SW 1271 (cell line): ENCODE measurements at regions not wholly inside any gene's neighbourhood (a gene's known extent, or its start where the extent isn't known, plus 50 kb on each side); places are given as distances from the start of the nearest gene placed in this dataset.
"Not testable (repeated sequence)": the region's sequence is repeated elsewhere in the genome, so short reads cannot be mapped to it uniquely, and the experiment has no call there.

Source experiments
- DNase-seq, 2 experiments: peaks; one replicate each; lab custom pipeline; 2025; lab: John Stamatoyannopoulos, UW

DNA sequence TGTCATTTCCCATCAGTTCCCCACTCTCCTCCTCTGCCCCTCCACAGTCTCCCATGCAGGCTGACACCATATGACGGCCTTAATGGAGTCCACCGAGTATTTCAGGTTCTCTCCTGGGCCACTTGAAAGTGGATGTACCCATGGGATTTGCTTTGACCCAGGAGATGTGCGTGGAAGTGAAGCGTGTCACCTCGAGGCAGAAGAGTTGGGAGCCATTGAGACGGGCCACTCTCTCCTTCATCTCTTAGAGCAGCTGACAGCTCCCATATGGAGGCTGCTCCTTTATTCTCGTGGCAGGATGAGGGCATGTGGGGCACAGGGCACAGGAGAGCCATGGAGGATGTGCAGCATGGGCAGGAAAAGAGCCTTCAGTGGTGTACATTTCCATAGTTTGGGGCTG is 144.7 kb upstream of the CRYM start:
- DNase-seq: not testable (repeated sequence)

DNA sequence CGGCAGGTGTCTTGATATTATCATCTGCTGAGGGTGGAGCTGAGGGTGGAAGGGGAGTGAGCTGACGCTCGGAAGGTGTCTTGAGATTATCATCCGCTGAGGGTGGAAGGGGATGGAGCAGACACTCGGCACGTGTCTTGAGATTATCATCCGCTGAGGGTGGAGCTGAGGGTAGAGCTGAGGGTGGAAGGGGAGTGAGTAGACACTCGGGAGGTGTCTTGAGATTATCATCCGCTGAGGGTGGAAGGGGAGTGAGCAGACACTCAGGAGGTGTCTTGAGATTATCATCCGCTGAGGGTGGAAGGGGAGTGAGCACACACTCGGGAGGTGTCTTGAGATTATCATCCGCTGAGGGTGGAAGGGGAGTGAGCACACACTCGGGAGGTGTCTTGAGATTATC is 126.6 kb upstream of the CRYM start:
- DNase-seq: not testable (repeated sequence)

DNA sequence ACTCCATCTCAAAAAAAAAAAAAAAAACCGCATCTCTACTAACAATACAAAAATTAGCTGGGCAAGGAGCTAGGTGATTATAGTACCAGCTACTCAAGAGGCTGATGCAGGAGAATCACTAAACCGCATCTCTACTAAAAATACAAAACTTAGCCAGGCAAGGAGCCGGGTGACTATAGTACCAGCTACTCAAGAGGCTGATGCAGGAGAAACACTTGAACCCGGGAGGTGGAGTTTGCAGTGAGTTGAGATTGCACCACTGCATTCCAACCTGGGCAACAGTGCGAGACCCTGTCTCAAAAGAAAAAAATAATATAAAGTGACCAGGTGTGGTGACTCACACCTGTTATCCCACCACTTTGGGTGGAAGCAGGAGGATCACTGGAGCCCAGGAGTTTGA is 119.8 kb upstream of the CRYM start:
- DNase-seq: not testable (repeated sequence)

DNA sequence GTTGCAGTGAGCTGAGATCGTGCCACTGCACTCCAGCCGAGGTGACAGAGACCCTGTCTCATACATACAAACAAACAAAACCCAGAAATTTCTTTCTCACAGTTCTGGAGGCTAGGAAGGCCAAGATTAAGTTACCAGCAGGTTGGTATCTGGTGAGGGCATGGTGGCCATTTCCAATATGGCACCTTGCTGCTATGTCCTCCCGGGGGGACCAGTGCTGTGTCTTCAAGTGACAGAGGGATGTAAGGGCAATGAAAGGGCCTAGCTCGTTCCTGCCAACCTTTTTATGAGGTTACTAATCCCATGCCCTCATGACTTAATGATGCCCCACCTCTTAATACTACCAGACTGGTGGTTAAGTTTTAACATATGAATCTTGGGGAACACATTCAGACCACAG is 118.5 kb upstream of the CRYM start:
- not testable (repeated sequence) for DNase-seq

DNA sequence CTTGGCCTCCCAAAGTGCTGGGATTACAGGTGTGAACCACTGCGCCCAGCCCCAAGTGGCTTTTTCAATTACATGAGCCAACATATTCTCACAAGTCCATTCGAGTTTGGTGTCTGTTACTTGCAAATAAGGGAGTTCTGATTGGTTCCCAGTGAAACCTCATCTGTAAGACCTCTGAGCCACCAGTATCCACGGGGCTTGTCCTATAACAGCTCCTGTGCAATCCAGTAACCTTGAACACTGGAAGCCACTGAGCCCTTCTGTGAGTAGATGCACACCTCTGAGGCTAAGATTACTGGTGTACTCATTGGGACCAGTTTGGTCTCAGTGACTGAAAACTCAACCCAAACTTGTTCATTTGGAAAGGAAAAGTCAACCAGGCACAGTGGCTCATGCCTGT is 112.5 kb upstream of the CRYM start:
- not testable (repeated sequence) for DNase-seq

DNA sequence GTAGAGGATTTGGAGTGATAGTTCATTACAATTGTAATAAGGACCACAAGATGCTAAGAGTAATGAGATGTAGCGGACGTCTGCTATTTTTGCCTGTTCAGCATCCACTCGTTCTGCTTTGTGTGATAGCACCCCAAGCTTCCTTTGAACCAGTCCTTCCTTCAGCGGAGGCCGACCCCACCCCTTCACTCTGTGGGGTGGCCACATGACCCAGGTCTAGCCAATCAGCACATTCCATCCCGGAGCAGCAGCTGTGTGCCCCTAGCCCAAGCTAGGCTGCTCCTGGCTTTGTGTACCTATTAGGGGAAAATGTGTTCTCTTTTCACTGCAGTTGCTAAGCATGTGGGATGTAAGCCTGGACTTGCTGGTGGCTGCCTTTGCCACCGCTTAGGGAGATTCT is 111.8 kb upstream of the CRYM start:
- DNase-seq: not testable (repeated sequence)

DNA sequence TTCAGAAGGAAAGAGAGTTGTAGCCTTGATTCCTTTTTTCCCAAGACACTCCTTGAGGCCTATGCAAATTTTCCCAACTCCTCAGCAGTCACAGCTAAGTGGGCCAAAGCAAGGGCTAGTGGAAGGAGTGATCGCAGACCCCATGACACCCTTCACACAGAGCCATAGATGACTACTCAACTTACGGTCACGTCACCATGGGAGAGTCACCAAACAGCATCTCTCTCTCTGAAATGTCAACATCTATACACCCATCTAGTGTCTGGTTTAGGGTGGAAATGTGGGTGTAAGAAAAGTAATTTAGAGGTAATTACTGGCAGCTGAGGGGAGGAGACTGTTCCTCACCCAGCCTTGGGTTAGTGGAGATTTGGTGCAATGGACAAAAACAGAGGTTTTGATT is 109.7 kb upstream of the CRYM start:
- not testable (repeated sequence) for DNase-seq

DNA sequence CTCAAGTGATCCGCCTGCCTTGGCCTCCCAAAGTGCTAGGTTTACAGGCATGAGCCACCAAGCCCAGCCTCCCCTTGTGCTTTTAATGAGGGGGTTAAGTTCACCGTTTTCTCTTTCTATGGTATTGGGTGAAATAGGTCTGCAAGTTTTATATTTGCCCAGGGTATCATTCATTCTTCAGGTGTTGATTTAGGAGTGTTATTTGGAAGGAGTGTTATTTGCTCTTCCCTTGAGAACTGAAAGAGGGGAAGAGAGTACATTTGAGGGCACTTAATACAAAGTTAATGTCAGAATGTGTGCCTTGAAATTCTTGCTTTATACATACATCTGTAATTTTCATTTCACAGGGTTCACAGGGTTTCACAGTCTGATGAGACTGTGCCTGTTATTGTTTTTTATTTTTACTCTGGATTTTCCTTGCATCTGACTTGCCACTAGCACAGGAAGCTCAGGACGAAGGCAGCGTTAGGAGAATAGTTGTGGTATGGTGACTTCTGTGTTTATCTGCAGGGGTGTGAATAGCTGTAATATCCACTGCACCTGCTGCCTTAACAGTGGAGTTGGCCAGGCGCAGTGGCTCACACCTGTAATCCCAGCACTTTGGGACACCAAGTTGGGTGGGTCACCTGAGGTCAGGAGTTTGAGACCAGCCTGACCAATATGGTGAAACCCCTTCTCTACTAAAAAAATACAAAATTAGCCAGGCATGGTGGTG is 108.3 kb upstream of the CRYM start:
- not testable (repeated sequence) for DNase-seq

DNA sequence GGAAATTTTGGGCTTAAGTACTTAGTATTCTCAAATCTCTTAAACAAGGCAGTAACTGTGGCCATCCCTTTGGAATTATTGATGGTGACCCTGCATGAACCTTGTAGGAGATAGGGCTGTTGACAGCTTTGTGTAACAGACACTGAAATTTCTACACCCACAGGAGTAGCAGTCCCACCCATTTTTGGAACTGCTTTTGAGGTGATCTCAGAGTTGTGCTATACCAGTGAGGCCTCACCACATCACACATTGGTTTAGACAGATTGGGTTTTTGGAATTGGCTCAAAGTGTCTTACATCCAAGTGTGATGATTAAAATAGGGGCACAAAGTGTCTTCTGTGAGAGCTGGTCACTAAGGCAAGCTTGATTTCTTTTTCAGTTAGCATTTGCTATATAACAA is 105.6 kb upstream of the CRYM start:
- not testable (repeated sequence) for DNase-seq

DNA sequence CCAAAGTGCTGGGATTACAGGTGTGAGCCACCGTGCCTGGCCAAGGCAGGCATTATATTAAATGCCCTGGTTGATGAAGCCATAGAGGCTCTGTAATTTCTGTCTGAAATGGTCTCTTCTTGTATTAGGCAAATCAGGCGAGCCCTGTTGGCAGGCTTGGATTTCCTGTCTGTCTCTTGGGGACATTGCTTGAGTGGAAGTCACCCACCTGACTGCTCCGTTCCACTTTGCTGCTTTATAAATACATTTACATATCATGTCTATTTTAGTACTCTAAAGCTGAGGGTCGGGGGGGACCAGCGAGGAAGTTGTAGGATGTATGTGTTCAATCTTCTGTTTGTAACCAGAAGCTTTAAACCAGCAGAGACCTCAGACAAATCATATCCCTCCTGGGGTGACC is 101.6 kb upstream of the CRYM start:
- not testable (repeated sequence) for DNase-seq

DNA sequence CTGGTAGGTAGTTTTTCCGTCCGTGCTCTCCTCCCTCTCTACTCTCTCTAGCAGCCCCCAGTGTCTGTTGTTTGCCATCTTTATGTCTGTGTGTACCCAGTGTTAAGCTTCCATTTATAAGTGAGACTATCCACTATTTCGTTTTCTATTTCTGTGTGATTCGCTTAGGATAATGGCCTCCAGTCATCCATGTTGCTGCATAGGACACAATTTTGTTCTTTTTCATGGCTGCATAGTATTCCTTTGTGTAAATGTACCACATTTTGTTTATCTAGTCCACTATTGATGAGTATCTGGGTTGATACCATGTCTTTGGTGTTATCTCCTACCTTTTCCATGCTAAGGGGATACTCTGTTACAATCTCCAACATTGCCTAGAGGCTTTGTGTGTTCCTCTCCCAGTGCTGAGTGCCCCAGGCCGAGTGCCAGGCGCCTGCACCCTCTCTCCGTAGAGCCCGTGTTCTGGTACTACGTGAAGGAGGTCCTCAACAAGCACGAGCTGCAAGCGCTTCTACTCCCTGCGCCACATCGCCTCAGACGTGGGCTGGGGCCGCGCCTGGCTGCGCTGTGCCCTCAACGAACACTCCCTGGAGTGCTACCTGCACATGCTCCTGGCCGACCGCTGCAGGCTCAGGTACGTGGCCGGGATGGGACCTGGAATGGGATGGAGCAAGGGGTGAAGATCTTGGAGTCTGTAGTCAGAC is 98.3 kb upstream of the CRYM start:
- not testable (repeated sequence) for DNase-seq

DNA sequence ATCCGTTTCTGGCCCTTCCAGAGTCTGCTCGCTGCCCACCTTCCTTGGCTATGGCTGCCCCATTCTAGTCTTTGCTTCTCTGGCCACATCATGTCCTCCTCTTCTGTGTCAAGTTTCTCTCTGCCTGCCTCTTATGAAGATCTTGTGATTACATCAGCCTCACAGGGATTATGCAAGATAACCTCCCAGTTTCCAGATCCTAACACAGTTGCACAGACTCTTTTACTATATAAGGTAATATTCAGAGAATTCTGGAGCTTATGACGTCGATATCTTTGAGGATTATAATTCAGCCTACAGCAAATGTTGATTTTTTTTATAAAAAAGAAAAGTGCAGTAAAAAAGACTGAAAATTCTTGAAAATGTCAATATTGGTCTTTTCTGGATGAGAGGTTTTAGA is 97.2 kb upstream of the CRYM start:
- not testable (repeated sequence) for DNase-seq

DNA sequence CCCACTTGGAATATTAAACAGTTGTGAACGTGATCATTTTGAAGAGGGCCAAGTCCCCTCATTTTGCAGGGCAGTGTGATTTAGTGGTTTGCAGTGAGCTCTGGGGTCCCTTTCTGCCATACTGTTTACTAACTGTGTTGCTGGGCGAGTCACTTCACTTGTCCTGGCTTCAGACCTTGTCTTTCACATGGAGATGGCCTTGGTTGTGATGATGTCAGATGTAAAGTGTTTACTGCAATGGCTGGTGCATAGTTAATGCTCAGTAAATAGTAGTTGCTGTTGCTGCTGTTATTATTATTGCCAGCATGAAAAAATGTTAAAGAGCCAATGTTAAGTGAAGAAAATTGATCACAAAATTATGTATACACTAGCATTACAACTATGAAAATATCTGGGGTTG is 95.4 kb upstream of the CRYM start:
- DNase-seq: not testable (repeated sequence)

DNA sequence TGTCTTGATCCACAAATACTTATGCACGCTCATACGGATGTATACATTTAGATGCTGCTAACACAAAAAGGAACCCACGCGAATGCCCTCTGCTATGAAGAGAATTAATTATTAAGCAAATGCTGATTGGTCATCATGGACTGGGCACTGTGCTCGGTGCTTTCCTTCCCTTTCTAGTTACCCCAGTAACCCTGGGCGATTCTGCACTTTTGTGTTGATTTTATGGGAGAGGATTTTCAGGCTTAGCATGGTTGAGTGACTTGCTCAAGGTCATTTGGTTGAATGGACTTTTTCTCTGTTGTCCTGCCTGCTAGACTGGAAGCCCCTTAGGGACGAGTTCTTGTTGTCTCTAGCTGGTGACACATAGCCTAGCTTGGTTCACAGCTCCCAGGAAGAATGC is 94.8 kb upstream of the CRYM start:
- not testable (repeated sequence) for DNase-seq

DNA sequence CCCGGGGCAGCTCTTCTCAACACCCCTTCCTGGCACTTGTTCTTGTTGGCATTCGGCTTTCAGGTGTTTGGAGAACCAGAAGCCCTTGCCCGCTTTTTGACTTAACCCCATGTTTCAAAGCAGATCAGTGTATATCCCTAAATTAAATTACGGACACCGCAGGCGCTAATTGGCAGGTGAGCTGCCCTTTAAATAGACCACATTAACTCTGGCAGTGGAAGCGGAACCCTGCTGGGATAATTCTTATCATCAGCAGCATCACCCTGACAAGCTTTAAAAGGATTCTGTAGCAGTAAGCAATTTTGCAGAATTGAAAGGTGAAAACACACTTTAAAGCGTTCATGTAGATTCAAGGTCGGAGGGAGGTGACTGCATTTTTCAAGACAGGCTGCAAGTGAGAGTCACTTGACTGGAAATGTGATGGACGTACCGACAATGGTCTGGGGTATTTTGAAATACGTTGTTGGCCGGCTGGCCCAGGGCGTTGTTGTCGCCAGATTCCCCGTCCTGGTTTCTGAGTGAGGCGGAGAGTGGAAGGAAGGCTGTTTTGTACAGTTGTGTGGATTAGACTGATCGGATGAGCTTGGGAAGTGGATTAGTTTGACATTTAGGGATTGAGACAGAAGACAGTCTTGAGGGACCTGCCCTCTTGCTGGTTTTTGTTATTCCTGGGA is 94.2 kb upstream of the CRYM start:
- not testable (repeated sequence) for DNase-seq

DNA sequence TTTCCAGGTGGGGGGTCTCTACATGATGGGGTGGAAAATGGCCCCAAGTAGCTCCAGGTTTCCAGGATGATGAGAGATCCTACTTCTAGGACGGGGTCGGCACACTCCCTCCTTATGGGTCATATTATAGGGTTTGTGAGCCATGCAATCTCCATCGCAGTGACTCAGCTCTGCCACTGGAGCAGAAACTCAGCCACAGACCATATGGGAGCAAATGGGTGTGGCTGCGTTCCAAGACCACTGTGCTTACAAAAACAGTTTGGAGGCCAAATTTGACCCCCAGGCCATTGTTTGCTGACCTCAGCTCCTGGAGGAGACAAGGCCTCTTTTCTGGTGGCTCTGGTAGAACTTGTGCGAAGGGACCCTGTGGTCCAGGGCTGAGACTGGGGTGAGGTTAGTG is 92.7 kb upstream of the CRYM start:
- DNase-seq: not testable (repeated sequence)

DNA sequence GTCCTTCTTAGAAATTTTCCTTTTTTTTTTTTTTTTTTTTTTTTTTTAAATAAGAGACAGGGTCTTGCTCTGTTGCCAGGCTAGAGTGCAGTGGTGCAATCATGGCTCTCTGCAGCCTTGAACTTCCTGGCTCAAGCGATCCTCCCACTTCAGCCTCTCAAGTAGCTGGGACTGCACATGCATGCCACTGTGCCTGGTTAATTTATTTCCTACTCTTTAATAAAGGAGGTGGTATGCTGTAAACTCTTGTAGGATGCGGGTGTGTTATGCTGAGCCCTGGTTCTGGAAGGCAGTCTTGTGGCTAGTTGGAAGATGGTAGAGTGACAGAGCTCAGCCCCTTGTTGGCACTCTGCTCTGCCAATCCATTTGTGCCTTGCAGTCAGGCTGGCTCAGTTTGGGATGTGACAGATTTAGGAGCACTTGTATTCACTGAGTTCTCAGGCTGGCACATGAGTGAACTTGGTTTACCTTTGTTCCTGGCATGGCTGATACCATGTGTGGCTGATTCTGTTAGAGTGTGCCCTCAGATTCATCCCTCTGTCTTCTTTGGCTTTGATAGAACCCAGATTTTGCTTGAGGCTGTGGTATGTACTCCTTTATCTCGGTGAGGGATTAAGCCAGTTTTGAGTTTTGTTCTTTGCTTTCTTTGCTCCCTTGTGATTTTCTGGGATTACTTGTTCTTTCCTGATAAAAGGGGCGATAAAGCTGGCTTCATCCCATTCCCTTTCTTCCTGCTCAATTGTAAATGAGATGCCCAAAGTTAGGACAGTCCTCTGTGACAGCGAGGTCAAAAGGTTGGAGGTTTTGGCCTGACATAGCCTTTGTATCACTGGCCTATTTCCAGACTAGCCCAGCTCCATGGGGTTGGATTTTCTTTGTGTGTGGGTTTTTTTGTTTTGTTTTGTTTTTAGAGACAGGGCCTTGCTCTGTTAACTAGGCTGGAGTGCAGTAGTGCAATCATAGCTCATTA is 91.2 kb upstream of the CRYM start:
- not testable (repeated sequence) for DNase-seq

DNA sequence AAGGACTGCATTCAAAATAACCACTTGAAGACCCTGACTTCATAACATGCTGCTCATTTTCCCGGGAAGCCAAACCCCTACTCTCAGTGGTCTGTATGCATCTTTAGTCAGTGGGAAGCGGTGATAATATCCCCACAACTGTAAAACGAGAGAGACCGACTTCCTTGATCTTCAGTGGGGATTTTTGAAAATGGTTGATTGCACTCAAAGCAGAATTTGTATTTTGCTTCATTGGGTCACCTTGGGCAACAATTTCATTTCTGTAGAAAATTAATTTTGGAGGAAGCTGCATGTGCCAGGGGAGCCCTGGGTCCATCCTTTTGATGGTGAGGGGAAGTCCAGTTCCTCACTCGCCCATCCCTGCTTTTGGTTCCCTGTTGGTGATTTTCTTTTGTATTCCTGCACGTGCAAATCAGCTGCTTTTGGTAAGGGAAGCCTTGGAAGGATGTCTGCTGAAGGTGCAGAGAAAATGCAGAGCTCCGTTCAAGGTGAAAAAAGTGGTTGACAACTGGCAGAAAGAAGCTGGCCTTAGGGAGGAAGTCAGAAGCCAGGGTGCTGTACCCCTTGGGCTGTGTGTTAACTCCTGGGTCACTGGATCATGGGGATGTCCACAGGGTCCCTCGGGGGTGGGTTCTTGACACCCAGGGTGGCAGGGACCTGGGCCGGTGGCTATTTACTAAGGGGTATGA is 89.8 kb upstream of the CRYM start:
- not testable (repeated sequence) for DNase-seq

DNA sequence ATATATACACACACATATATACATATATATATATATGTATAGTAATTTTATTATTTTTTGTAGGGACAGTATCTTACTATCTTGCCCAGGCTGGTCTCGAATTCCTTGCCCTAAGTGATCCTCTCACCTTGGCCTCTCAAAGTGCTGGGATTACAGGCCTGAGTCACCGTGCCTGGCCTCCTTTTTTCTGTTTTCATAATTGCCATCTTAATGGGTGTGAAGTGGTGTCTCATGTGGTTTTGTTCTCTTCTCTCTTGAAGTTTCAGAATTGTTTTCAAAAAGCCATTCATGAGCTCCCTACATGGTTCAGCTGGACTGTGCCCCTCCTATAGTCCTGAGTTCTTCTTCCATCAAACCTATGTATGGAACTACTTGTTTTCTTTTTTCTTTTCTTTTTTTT is 88.9 kb upstream of the CRYM start:
- not testable (repeated sequence) for DNase-seq

DNA sequence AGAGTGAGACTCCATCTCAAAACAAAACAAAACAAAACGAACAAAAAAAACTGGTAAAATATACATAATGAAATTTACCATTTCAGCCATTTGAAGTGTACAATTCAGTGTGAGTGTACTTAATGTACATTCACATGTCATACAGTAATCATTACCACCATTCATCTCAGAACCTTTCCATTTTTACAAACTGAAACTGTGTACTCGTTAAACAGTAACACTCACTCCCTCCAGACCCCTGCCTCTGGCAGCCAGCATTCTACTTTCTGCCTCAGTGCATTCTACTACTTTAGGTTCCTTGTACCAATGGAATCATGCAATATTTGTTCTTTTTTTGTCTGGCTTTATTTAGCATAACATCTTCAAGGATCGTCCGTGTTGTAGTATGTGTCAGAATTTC is 87.5 kb upstream of the CRYM start:
- not testable (repeated sequence) for DNase-seq

DNA sequence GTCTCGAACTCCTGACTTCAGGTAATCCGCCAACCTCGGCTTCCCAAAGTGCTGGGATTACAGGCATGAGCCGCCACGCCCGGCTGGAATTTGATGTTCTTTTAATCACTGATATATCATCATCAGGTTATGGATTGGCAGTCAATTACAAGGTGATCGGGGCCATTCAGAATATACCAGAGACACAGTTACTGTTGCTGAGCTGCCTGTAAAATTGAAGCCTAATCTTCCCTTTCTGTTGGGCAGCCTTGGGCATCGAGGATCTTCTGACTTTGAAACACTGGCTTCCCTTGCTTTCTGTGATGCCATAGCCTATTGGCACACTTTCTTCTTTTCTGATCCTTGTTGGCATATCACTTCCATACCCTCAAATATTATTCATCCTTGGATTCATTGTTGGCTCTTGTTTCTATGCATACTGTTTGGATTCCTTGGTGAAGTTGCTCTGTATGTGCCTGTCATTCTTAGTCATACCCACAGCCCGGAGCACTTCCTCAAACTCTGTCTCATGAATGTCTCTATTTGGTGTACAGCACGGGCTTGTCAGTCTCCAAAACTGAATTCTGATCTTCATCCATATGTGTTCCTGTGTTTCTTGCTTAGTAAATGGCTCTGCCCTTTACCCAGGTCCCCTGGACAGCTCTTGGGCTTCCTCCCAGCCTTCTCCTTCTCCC is 85.6 kb upstream of the CRYM start:
- peak in 1 of 2 experiments; percentile 11 for DNase-seq
